Activated T-helper 17 cell treated with anti-CD3 and anti-CD28 coated beads, Interleukin-2, amount 50 U/mL, for 72 hours (primary cell): ENCODE measurements at regions not wholly inside any gene's neighbourhood (a gene's known extent, or its start where the extent isn't known, plus 50 kb on each side); places are given as distances from the start of the nearest gene placed in this dataset.

ENCODE experiments used
- ATAC-seq: fragments of 150-1000 bp; cut with Tn5 transposase; replicated peaks from 2 replicates; pipeline ENCODE4 v1.10.0; 2021; ENCODE audit warnings: mild to moderate bottlenecking, moderate library complexity
- H3K27ac Mint-ChIP-seq: one replicate; pipeline ENCODE4 v1.8.0; 2022; ENCODE audit warnings: mixed read lengths
- H3K27me3 Mint-ChIP-seq: one replicate; pipeline ENCODE4 v1.8.0; 2022; ENCODE audit warnings: mixed read lengths
- H3K36me3 Mint-ChIP-seq: one replicate; pipeline ENCODE4 v1.8.0; 2022; ENCODE audit warnings: low read depth, mild to moderate bottlenecking, mixed read lengths
- H3K4me1 Mint-ChIP-seq: one replicate; pipeline ENCODE4 v1.8.0; 2022; ENCODE audit warnings: mixed read lengths
- H3K4me3 Mint-ChIP-seq: one replicate; pipeline ENCODE4 v1.8.0; 2022; ENCODE audit warnings: mild to moderate bottlenecking, mixed read lengths
- H3K9me3 Mint-ChIP-seq: one replicate; pipeline ENCODE4 v1.8.0; 2022; ENCODE audit warnings: mixed read lengths

DNA sequence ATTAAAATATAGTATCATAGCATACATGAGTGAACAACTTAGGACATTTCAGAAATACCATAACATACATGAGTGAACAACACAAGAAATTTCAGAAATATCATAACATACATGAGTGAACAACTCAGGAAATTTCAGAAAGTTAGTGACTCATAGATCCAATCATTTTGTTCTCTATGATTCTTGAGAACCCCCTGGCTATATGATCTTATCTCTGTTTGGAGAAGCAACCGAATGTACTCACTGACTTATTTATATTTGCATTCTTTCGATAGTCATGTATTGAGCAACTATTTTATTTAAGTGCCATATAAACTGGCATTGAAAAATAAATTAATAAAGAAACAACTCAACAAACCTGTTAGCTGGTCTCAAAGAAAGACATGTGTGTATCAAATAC is 251.1 kb downstream of the EFNB2 start:
- Mint-ChIP-seq H3K27ac (no peak overlapping the region), H3K4me3 (no peak overlapping the region), H3K4me1 (no peaks in the 10 kb centered on the region), H3K27me3 (peaks cover 4% of the 10 kb centered on the region), H3K9me3 (no peaks in the 10 kb centered on the region), H3K36me3 (no peaks in the 10 kb centered on the region)
- no peak for ATAC-seq

DNA sequence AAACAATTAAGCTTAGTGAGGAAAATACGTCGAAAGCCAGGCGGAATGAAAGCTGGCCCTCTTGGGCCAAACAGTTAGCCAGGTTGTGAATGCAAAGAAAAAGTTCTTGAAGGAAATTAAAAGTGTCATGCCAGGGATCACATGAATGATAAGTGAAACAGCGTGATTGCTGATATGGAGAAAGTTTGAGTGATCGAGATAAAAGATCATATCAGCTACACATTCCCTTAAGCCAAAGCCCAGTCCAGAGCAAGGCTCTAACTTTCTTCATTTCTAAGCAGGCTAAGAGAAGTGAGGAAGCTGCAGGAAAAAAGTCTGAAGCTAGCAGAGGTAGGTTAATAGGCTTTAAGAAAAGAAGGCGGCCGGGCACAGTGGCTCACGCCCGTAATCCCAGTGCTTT is 254.0 kb downstream of the EFNB2 start:
- Mint-ChIP-seq H3K4me3 (no peak overlapping the region), H3K4me1 (no peaks in the 10 kb centered on the region), H3K9me3 (no peaks in the 10 kb centered on the region), H3K27ac (no peak overlapping the region), H3K27me3 (no peaks in the 10 kb centered on the region), H3K36me3 (no peaks in the 10 kb centered on the region)
- no peak for ATAC-seq

DNA sequence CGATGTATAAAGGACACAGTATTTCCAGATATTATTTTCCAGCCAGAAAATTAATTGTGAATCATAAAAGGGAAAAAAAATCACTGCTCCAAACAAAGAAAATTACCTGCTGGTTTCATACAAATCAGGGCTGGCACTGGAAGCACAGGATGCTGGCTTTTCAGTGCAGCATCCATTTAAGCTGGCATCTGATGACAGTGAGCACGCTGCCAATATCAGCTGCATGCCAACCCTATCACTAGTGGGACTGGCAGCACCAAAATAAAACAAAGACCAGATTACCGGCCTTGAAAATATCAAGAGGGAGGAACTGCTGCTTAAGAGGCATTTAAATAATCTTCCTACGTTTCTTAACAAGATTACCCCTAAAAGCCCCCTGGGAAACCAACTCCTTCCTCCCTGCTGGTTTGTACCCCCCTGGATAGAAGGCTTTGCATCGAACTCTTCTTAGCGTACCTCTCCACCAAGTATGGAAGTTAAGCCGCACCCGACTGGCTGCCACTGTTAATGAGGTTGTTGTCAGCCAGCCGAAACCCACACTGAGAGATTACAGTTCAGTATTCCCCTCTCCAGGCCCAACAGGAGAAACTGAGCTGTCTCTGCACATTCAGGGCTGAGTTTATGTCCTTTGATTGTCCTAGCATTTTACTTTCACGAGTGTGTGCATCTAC is 257.8 kb downstream of the EFNB2 start:
- Mint-ChIP-seq H3K27ac (no peak overlapping the region), H3K9me3 (no peaks in the 10 kb centered on the region), H3K27me3 (no peaks in the 10 kb centered on the region), H3K4me3 (no peak overlapping the region), H3K36me3 (no peaks in the 10 kb centered on the region), H3K4me1 (no peaks in the 10 kb centered on the region)
- ATAC-seq: no peak

DNA sequence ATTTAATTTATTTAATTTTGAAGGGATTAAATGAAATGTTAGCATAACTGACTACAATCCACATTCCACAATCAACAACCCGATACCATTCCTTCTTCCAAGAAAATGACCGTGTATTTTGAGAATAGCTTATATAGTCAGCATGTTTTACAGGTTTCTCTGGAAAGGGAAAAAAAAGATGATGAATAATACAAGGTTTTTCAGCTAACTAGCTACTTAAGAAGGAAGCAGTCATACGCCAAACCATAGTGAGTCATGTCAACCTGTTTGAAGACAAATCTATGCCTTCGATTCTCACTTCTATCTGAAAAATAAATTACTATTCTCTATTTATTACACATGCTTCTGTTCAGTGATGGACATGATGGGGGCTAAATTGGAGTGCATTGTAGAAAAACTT is 258.6 kb downstream of the EFNB2 start:
- Mint-ChIP-seq H3K9me3 (no peaks in the 10 kb centered on the region), H3K4me3 (no peak overlapping the region), H3K27me3 (no peaks in the 10 kb centered on the region), H3K27ac (no peak overlapping the region), H3K4me1 (no peaks in the 10 kb centered on the region), H3K36me3 (no peaks in the 10 kb centered on the region)
- ATAC-seq: no peak

DNA sequence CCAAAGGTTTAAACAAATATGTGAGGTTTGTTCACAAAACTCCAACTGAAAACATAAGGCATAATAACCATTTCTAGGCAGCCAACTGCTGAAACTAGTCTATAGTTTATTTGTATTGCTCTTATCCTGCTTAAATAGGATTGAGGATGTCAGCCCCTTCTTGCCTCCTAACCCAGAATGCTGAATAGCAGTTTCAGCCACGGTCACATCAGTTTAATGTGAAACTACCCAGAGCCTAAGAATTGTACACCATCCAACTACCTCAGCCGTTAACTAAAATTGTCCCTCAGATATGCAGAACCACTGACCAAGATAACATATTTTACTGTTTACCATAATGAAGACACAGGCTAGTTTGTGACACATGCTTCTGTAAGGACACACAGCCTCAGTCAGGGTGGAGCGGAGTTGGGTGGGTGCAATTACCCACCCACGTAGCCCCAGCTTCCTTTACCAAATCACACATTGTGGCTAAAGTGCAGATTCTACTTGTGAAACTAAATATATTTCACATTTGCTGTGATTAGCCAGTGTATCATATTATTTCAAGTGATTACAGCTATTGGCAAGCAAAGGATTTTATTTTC is 259.9 kb downstream of the EFNB2 start:
- H3K9me3 Mint-ChIP-seq: peaks cover 3% of the 10 kb centered on the region
- no peak overlapping the region for H3K27ac Mint-ChIP-seq
- H3K27me3 Mint-ChIP-seq: no peaks in the 10 kb centered on the region
- no peaks in the 10 kb centered on the region for H3K36me3 Mint-ChIP-seq
- no peaks in the 10 kb centered on the region for H3K4me1 Mint-ChIP-seq
- no peak for ATAC-seq
- H3K4me3 Mint-ChIP-seq: no peak overlapping the region

DNA sequence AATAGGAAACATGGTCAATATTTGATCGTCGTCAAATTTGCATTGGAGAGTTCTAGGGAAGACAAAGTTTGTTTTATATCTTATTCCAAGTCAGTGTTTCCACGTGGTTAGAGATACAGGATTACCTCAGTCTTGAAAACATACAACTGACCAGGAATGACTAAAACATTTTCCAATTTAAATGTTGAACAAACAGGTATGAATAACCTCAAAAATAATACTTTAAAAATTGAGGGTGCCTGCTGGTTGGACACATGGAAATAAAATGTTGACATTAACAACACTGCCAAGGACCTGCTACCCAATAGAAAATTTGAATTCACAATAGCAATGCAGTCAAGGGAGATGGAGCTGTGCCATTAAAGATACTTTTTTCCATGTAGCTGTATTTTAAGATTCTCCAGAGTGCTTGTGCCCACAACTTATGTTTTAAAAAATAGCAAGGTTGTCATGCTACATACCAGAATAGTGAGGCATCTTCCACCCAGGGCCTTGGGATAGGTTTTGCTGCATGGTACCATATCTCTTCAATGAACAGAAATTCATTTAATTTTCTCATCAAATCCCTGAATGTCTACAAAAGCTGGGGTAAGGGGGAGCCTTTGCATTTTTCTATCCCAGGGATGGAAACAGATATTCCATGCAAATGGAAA is 260.8 kb downstream of the EFNB2 start:
- no peak for ATAC-seq
- H3K36me3 Mint-ChIP-seq: no peaks in the 10 kb centered on the region
- no peaks in the 10 kb centered on the region for H3K4me1 Mint-ChIP-seq
- H3K27ac Mint-ChIP-seq: no peak overlapping the region
- H3K27me3 Mint-ChIP-seq: no peaks in the 10 kb centered on the region
- no peak overlapping the region for H3K4me3 Mint-ChIP-seq
- peaks cover 3% of the 10 kb centered on the region for H3K9me3 Mint-ChIP-seq

DNA sequence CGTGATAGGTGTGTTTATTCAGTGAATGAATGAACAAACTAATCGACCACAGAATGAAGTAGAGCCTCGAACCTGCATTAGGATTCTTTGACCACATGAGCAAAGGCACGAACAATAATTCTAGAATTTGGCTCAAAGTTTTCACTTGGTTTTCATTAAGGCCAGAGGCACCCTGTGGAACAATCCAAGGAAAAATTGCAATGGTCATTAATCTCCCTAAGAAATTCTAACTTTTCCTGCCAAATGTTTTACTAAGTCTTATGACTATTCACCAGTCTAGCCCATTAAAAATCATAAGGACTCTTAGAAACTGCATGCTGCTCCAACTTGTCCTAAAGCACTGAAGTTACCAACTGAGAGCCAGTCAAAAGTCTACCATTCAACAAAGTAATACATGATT is 271.7 kb downstream of the EFNB2 start:
- no peak for ATAC-seq
- Mint-ChIP-seq H3K4me3 (no peak overlapping the region), H3K36me3 (no peaks in the 10 kb centered on the region), H3K27me3 (peaks cover 5% of the 10 kb centered on the region), H3K27ac (no peak overlapping the region), H3K4me1 (no peaks in the 10 kb centered on the region), H3K9me3 (peaks cover 5% of the 10 kb centered on the region)

DNA sequence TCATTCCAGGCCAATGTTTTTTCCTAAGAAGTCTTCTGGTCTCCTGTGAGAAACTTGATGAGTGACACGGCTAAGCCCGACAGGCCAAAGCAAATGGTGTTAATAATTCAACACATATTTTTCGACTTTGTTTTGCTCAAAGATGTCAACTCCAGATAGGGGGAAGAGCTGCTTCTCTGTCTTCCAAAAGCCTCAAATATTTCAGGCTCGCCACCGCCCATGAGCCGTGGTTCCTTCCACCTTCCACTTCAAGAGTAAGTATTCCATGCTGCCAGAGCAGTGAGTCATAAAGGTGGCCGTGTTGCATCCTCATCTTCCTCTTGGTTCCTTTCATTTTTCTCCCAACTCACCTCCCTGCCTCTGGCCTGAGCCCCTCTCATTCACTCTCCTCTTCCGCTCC is 272.6 kb downstream of the EFNB2 start:
- peaks cover 5% of the 10 kb centered on the region for H3K9me3 Mint-ChIP-seq
- peaks cover 5% of the 10 kb centered on the region for H3K27me3 Mint-ChIP-seq
- ATAC-seq: no peak
- H3K4me1 Mint-ChIP-seq: no peaks in the 10 kb centered on the region
- H3K36me3 Mint-ChIP-seq: no peaks in the 10 kb centered on the region
- no peak overlapping the region for H3K27ac Mint-ChIP-seq
- no peak overlapping the region for H3K4me3 Mint-ChIP-seq

DNA sequence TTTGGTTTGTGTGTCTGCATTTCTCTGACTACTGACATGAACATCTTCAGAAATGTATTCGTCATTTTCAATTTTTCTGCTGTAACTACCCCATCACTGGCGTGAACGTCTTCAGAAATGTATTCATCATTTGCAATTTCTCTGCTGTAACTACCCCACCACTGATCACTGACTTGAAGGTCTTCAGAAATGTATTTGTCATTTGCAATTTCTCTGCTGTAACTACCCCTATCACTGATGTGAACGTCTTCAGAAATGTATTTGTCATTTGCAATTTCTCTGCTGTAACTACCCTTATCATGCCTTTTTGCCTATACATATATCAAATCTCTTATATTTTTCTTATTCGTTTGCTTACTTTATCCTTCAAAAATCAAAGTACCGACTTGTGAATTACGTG is 274.0 kb downstream of the EFNB2 start:
- Mint-ChIP-seq H3K27ac (no peak overlapping the region), H3K4me1 (no peaks in the 10 kb centered on the region), H3K9me3 (peaks cover 5% of the 10 kb centered on the region), H3K4me3 (no peak overlapping the region), H3K36me3 (no peaks in the 10 kb centered on the region), H3K27me3 (peaks cover 5% of the 10 kb centered on the region)
- no peak for ATAC-seq

DNA sequence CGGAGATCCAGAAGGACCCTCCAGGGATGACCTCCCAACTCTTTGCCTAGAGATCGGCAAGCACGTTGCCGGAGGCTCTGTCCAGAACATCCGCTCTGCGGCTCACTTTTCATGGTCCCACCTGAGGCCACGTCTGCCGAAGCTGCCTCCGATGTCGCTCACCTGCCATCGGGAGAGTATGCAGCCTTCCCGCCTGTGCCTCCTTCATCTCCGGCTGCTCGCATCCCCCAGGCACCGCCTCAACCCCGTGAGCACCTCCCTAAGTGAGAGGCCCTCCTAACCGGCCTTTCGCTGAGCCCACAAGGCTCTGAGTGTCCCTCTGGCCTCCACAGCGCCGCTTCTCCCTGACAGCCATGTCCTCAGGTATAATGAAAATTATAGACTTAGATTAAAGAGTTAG is 275.1 kb downstream of the EFNB2 start:
- ATAC-seq: no peak
- Mint-ChIP-seq H3K36me3 (no peaks in the 10 kb centered on the region), H3K9me3 (peaks cover 5% of the 10 kb centered on the region), H3K27me3 (peaks cover 5% of the 10 kb centered on the region), H3K4me1 (no peaks in the 10 kb centered on the region), H3K27ac (no peak overlapping the region), H3K4me3 (no peak overlapping the region)

DNA sequence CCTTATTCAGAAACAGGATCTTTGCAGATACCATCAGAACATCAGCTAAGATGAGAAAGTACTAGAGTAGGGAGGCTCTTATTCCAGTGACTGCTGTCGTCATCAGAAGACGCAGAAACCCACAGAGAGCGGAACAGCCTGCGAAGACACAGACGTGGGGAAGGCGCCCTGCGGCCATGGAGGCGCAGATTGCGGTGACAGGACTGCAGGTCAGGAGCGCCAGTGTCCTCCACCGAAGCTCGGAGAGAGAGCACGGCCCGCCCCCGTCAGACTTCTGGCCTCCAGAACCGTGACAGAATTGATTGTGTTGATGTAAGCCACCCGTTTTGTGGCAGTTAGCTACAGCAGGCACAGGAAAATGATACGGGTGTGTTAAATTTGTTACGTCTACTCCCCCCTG is 275.5 kb downstream of the EFNB2 start:
- H3K4me3 Mint-ChIP-seq: no peak overlapping the region
- peaks cover 5% of the 10 kb centered on the region for H3K27me3 Mint-ChIP-seq
- ATAC-seq: no peak
- no peaks in the 10 kb centered on the region for H3K36me3 Mint-ChIP-seq
- no peaks in the 10 kb centered on the region for H3K4me1 Mint-ChIP-seq
- no peak overlapping the region for H3K27ac Mint-ChIP-seq
- peaks cover 5% of the 10 kb centered on the region for H3K9me3 Mint-ChIP-seq

DNA sequence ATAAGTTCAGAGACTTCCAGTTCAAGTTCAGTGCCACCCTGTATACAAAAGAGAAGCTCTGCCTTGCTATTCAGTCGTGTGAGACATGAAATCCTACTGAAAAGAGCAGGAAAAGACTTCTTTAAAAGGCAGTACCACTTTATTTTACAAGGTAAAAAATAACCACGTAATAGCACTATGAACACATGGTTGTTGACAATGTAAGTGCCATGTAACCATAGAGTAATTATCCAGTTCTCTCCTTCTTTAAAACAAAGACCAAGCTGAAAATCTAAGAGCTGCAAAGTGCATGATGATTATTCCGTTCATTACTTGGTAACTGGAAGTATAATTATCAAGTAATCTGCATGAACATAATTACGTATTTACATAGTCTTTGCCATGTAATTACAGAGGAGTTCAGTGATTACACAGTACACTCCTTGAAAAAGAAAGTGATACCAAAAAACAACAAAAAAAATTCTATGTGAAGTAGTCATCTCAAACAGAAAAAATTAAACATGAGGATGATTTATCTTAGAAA is 288.7 kb downstream of the EFNB2 start:
- H3K36me3 Mint-ChIP-seq: no peaks in the 10 kb centered on the region
- H3K9me3 Mint-ChIP-seq: no peaks in the 10 kb centered on the region
- no peak overlapping the region for H3K27ac Mint-ChIP-seq
- ATAC-seq: no peak
- H3K4me3 Mint-ChIP-seq: no peak overlapping the region
- H3K4me1 Mint-ChIP-seq: no peaks in the 10 kb centered on the region
- peaks cover 8% of the 10 kb centered on the region for H3K27me3 Mint-ChIP-seq

DNA sequence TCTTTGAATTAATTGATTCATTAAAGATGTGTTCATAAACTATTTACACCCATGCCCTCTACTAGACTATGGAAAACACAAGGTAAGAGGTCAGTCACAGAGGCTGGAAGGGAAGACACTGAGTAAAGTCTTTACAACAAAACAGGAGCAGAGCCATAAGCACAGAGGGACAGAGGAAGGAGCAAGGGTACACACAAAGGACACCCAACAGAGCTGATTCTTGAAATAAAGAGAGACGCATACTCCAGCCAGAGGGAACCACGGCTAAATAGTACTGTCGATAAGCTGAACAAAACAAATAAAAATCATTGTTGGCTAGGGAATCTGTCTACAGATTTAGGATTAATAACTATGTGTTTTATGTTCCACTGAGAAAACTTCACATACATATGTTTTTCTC is 289.2 kb downstream of the EFNB2 start:
- Mint-ChIP-seq H3K36me3 (no peaks in the 10 kb centered on the region), H3K4me1 (no peaks in the 10 kb centered on the region), H3K27ac (no peak overlapping the region), H3K4me3 (no peak overlapping the region), H3K9me3 (no peaks in the 10 kb centered on the region), H3K27me3 (peaks cover 8% of the 10 kb centered on the region)
- ATAC-seq: no peak

DNA sequence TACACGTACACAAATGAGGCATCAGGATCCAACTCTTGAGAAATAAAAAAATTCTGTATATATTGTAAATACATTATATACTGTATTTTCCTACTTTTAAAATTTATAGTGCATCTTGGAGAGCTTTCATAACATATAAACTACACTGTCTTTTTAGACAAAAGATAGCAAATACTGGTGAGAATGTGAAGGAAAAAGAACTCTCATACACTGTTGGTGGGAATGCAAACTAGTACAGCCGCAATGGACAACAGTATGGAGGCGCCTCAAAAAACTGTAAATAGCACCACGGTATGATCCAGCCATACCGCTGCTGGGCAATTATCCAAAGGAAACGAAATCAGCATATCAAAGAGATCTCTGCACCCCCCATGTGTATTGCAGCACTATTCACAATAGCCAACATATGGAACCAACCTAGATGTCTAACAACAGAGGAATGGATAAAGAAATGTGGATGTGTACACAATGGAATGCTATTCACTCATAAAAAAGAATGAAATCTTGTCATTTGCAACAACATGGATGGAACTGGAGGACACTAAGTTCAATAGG is 292.4 kb downstream of the EFNB2 start:
- Mint-ChIP-seq H3K36me3 (no peaks in the 10 kb centered on the region), H3K4me3 (no peak overlapping the region), H3K4me1 (no peaks in the 10 kb centered on the region), H3K27ac (no peak overlapping the region), H3K9me3 (no peaks in the 10 kb centered on the region), H3K27me3 (peaks cover 3% of the 10 kb centered on the region)
- ATAC-seq: no peak
